Esophagus mucosa (tissue), 1 donor: ENCODE measurements at regions not wholly inside any gene's neighbourhood (a gene's known extent, or its start where the extent isn't known, plus 50 kb on each side); places are given as distances from the start of the nearest gene placed in this dataset.

Experiments used
- ATAC-seq: fragments of 200-7000 bp; cut with Tn5 transposase; one replicate; pipeline ENCODE4 v1.9.1; 2020
- donor health status: DM: yes; HTN: yes; CAD: no.

DNA sequence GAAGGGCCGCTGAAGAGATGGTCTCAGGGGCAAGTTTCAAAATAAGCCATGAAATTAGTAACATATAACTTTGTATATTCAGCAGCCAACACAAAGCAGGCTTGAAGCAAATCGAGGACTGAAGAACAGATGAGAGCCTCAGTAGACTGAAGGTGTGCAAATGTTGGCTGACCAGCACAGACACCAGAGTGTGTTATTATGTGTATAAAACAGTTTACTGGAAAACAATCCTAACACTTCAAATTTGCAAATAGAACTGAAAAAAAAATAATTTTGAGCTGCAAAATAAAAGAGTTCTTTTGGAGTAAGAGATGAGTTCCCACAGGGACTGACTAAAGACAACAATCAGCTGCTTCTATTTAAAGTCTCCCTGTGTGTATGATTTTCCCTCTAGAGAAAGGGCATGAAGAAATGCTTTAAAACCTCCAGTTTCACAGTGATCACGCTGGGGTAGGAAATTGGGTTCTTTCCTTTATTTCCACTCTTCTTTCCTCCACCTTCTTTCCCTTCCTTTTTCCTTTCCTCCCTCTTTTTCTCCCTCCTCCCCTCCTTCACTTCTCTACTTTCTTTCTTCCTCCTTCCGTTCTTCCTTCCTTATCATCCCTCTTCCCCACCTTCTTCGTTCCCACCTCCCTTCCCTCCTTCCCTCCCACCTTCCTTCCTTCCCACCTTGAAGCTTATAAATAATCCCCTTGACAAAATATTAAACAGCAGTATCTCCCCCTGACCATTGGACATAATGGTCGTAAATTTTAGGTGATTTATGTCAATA is 383.9 kb upstream of the DCN start:
- no peak for ATAC-seq

DNA sequence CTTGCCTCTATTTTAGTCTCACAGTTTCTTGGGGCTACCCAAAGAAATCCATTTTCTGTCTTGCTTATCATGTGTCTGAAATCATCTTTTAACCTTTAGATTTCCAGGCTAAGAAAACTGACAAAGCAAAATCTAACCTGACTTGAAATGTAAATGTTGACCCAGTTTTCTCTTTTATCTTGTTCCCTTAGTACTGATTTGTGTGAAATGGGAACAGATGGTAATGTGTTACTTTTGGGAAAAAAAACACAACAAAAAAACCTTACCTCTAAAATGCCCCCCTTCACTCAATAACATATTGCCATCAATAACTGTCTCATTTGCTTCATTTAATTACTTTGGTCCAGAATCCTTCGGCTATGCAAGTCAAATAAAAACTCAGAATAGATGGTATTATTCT is 383.2 kb upstream of the DCN start:
- ATAC-seq, result no peak

DNA sequence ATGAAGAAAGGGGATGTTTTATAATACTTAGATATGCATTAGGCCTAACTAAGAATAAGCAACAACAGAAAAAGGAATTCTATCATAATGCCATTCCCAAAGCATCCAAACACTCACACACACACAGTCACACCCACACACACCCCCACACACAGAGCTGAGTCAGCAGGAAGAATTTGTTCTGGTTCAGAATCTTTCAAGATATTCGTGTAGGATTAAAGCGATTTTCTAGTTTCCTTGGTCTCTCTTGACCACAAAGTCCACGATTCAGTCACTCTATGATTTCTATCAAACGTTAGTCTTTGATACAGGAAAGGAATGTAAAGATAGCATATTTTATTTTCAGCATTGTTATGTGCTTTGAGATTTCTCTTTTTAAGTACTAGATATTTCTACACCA is 382.6 kb upstream of the DCN start:
- ATAC-seq, result no peak

DNA sequence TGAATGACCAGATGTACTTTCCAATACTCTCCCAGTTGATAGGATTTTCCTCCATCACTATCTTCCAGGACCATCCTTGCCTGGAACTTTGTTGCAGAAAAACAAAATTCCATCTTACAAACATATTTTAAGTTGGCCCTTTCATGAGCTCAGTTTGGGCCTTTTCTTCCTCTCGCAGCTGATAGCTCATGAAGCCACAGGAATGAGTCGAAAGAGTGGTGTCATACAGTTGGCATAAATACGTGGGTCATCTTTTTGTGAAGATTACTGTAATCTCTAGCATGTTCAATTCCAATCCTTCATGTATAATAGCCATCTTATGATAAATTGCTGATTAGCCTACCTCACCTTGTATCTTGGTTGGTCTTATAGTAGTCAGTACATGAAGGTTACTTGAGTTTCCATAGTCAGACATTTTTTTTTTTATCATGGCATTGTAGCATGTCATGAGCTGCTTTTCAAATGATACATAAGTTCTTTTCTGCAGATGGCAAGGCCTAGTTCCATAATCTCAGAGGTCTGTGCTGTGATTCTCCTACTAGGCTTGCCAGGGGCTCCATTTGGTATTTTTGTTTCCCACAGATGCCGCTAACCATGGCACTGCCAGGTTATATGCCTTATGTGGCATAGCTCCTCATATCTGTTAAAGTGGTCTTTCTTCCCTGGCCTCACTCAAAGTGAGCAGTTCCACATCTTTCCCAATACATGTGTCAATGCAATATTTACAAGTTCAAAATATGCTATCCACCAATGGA is 380.6 kb upstream of the DCN start:
- ATAC-seq, result no peak

DNA sequence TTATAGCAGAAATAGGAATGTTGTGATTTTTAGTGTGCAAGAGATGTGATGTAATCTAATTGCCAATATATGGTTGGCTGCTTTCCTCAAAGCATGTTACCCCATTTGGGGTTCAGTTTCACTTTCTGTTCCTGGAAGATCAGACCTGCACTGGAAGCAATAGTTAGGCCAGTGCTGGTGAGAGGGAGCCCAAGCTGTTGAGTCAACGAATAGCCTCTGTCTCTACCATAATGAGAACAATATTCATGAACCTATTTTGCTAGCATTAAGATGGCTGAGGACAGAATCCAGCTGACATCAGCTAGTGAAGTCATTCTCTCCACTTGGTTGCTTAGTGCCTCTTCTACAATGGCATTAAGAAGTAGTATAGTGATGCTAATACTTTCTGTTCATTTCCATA is 379.9 kb upstream of the DCN start:
- ATAC-seq, result no peak

DNA sequence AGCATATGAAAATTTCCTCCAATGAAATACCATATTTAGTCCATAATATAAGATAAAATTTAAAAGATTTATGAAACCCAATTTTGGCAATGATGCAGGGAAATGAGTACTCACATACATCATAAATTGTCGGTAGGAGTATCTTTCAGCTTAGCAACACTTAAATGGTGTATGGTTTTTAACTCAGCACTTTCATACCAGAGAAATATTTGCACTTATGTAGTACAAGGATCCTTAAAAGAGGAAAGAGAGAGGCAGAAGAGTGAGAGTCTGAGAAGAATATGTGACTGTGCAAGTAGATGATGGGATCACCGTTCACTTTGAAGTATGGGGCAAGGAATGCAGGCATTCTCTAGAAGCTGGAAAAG is 379.3 kb upstream of the DCN start:
- no peak for ATAC-seq

DNA sequence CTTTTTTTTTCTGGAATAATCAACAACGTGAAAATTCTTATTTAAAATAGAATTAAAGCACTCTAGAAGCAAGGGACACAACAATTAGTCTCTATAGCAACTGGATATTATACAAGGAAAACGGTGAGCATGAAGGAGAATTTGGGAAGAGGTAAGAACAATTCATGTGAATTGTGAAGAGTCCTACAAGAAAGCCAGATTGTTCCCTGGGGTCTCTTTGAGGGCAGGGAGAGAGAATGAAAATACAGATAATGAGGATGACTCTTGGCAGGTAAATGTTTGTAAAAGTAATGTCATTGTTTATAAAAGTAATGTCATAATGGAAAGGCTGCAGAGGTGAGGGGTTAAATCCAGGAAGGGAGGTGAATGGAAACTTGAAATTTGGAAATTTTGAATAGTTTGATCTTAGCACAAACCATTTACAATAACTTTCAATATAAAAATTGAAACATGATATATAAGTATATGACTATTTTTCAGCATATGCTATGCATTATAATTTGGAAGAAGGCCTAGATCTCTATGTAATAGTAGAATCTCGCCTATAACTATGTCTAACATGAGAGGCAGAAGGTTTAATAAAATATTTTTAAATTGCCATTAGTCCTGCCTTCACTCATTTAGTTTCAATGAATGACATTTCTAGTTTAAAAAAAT is 378.8 kb upstream of the DCN start:
- no peak for ATAC-seq

DNA sequence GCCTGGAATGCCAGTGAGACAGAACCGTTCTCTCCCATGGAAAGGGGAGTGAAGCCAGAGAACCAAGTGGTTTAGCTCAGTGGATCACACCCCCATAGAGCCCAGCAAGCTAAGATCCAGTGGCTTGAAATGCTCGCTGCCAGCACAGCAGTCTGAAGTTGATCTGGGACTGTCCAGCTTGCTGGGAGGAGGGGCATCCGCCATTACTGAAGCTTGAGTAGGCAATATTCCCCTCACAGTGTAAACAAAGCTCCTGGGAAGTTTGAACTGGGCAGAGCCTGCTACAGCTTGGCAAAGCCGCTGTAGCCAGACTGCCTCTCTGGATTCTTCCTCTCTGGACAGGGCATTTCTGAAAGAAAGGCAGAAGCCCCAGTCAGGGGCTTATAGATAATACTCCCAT is 374.3 kb upstream of the DCN start:
- ATAC-seq, result no peak

DNA sequence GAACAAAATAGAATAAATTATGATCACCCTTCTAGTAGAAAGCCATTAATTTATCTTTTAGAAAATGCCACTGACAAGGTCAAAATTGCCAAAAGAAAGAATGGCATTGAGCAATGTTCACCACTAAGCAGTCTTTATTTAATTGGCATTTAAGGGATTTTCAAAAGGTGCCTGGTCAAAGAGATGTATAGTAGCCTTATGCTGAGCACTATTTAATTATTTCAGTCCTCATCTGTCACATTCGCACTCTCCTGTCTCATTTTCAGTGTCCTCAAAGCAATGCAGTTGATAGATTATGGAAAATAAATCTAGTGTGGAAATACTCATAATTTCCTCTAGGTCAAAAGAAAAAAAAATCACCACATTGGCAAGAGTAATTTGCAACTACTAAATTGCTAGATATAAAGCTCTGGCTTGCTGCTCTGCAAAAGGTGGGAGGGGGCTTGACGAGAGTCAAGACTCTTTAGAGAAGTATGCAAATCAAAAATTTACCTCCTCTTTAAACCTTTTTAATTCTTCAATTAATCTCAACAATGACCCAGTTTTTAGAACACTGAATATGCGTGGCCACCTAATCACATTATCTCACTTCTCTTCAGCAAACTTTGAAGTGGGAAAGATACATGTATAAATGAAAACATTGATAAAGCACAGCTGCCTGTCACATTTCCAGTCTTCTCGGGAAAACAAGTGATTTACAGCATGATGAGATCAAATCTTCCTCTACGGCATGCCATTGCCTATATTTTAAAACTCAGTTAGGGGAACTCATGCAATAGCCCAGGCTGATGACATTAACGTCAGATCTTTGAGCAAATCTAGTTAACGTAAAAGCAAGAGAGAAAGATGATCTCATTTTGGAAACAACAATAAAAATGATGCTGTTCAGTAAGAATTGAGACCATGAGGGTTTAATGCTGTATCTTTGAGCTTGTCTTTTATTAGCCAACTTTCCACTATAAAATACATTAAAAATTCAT is 373.1 kb upstream of the DCN start:
- no peak for ATAC-seq

DNA sequence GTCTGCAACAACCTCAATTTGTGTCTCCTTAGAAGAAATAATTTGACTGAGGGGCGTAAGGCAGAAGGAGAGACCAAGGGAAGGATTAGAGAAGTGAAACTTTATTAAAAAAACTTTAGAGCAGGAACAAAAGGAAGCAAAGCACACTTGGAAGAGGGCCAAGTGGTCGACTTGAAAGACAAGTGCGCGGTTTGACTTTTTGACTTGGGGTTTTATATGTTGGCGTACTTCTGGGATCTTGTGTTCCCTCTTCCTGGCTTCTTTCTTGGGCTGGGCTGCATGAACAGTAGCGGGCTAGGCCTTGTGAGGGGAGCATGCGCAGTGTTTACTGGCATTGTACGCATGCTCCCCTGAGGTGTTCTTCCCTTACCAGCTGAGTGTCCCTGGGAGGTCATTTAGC is 369.3 kb upstream of the DCN start:
- ATAC-seq, result no peak

DNA sequence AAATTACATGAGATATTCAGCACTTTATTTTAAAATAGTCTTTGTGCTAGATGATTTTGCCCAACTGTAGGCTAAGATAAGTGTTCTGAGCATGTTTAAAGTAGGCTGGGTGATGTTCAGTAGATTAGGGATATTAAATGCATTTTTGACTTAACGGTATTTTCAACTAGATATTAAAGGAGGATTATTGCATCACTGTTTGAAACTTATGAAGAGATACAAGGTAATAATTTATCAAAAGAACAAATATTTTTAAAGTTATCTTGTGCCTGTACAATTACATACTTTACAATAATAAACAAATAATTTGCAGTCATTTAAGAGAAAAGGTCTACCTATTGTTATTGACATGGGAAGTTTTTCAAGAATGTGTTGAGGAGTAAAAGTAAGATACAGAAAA is 368.6 kb upstream of the DCN start:
- no peak for ATAC-seq

DNA sequence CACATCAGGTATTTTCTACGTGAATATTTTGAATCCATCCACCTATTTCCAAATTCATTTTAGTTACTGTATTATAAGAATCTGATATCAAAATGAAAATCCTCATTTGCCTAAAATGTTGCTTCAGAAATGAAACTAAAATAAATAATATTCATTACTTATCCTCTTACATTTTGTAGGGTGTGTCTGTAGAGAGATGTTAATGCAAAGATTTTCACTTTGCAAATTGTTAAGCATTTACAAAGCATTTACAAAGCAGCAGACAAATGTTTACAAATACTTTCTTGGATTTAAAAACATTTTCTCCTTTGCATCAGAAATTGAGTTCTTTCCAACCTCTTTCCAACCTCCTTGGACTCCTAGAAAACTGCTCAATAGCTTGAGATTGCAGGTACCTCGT is 360.0 kb upstream of the DCN start:
- no peak for ATAC-seq

DNA sequence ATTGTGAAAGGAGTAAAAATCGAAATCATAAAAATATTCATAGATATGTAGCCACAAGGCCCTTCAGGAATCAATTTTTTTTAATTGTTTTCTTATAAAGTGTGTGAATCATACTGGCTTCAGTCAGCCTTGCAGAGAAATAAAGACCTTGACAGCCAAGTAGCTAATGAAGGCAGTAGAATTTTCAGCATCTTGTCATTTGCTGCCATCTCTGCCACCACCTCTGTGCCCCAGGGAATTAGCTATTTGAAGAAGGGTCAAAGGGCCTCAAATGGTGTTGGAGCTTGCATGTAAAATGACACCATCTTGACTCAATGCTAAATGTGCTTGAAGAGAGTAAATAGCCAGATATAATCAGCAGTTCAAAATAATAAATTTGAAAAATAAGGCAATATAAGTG is 359.4 kb upstream of the DCN start:
- ATAC-seq, result no peak

DNA sequence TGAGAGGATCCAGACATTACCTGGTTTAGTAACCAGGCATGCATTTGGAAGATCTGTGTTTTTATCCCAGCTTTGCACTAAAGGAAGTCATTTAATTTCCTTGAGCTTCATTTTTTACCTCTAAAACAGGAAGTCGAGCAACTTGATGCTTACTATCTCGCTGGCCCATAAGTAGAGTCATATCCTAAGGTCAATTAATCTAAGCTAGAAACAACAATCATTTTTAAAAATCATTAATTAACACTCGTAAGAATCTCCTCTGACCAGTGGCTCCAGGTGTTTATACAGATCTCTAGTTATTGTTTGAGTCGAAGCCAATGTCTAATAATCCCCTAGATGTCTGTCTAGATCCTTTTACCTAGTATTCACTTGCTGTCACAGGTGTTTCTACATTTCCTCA is 355.8 kb upstream of the DCN start:
- ATAC-seq, result no peak

DNA sequence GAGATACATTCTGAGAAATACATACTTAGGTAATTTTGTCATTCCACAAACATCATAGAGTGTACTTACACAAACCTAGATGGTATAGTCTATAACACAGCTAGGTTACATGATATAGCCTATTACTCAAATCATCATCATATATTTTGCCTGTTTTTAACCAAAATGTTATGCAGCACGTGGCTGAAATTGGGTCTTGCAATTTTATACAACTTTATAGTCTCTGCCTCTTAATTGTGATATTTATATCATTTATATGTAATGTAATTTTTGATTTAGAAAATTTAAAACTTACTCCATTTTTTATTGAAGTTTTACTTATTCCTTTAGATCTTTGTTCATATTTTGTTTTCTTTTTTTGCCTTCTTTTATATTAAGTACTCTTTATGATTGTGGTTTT is 350.7 kb upstream of the DCN start:
- ATAC-seq, result no peak

DNA sequence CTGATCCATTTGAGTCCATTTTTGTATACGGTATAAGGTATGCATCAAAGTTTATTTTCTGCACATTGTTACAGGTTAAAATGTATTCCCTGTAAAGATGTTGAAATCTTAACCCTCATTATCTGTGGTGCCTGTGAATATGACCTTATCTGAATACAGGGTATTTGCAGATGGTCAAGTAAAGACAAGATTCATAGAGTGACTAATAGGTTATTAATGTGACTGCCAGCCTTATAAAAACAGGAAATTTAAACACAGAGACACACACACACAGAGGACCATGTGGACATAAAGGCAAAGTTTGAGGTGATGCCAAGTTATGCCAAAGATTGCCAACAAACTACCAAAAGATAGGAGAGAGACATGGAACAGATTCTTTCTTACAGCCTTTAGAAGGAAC is 347.2 kb upstream of the DCN start:
- ATAC-seq, result peak; percentile 26

DNA sequence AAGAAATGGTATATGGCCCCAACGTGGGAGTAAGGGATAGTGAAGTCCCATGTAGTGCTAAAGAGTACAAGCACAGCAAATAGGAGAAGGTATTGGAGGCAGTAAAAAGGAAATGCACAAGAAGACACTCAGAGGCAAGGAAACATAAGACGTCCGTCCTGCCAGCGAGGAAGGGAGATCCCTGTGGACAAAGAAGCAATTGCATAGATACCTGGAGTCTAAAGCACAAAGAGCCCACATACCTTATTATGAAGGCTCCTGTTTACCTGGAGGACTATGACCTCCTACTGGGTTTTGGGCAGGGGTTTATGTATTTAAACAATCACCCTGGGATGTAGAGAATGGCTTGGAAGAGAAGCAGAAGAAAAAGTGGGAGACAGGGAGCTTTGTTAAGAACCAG is 341.2 kb upstream of the DCN start:
- no peak for ATAC-seq

DNA sequence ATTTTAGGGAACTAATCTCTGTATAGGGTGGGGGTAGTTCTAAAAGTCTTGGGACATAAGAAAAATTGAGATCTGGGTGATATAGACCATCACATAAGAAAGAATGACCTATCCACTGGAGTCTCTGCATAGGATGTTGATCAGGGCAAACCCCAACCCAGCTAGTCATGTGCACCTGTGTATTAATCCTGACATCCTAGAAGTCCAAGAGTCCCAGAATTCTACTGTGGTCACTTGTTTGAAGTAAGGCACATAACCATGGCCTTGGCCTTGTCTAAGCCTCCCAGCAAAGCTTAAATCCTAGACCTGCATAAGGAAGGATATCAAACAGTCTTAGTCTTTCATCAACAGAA is 334.1 kb upstream of the DCN start:
- no peak for ATAC-seq

DNA sequence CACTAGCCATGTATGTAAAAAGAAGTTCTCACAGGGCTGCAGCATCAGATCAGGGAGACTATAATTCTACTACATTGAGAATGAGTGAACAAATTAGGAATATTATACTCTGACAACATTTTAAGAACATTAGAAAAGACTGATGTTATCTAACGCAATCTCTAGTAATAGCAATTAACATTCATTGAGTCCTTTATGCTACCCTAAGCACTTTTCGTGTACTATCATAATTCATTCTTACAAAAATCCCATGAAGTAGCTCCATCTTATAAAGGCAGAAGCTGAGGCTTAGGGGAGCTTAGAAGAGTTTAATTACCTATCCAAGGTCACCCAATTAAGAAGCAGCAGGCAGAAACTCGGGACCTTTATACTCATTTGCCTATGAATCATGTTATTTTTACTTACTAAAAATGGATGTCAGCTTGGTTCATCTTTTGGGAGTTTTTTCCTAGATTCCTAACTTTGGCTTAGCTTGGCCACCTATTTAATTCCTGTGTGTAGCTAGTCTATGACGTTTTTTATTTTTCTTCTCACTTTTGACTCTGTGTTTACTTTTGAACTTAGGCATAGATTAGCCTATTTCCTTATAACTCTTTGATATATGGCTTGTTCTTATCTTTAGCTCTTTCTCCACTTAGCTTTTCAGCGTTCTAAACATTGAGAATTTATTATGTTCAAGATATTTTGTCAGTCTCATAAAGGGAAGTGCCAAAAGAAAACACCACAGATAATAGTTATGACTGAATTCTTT is 333.5 kb upstream of the DCN start:
- no peak for ATAC-seq

DNA sequence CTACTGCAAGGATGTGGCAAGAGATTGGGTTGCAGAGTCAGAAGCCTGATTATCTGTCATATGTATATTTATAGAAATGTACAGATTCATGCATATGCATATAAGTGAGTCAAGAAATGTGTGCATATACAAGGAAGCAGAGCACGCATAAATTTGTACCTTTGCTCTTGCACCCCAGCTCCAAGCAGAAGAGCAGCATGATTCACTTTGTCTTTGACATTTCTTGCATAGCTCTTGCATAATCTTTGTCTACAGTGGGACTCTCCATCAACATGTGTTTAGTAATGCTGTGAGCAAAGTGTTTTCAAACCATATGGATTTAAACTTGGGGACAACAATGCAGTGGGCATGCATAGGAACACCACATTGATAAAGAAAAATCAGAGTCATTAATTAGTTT is 330.7 kb upstream of the DCN start:
- no peak for ATAC-seq

DNA sequence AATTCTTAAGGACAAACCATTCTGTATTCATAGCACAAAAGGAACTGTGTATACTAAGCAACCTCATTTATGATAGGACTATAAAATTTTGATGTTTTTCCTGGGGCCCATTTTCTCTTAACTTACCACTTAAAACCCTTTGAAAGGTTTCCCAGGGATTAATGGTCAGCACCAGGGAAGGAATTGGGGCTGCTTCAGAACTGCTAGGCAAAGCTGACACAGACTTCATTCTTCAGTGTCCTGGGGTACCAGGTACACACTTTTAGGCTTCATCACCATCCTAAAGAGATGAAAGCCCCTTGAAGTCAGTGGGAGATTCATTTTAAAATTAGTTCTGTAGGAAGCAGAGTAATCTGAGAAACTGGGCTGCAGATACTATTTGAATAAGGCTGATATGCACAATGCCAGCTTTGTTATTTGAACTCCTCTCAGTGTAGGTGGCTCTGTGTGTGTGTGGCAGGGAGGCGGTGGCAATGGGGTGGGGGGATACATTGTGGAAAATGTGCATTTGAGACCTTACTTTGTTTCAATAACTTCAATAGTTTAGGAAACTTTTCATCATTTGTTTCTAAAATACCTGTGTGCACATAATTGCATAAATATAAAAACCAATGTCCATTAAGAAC is 329.3 kb upstream of the DCN start:
- ATAC-seq, result no peak

DNA sequence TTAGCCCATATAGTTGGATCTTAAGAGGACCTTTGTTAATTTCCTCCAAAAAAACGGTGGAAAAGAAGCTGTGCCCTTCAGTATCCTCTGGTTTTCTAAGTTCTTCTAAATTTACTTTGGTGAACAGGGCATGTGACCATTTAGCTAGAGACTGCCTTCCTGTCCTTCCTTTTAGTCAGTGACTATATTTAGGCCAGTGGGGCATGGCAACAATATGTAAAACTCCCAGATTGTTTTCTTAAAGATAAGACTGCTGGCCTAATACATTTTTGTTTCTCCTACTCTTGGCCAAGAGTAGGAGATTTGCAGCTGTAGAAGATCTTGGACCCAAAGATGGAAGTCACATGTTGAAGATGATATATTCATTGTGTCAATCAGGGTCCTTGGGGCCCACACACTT is 325.1 kb upstream of the DCN start:
- no peak for ATAC-seq
